GM12878 (cell line): ENCODE measurements at regions not wholly inside any gene's neighbourhood (a gene's known extent, or its start where the extent isn't known, plus 50 kb on each side); places are given as distances from the start of the nearest gene placed in this dataset.

Source experiments
- ATAC-seq: fragments of 200-7000 bp; cut with Tn5 transposase; 3 replicates; pipeline ENCODE4 v1.9.1; 2020; ENCODE audit warnings: mild to moderate bottlenecking, moderate library complexity
- BruUV-seq: library from RNA; stranded (reverse); fragments of 400-500 nt; replicated peaks from 2 replicates; lab custom pipeline; 2021; lab: Mats Ljungman, UMichigan
- CTCF ChIA-PET: fragments of 300-600 bp; sonication (Branson Sonifier 250); formaldehyde crosslinking; extraction: SDS; loops from one replicate; lab custom pipeline; 2021; ENCODE audit warnings: inconsistent platforms; lab: Yijun Ruan, JAX
- POLR2A ChIA-PET: fragments of 350-600 bp; formaldehyde crosslinking; extraction: SDS; loops from one replicate; lab custom pipeline; 2021; ENCODE audit warnings: inconsistent platforms; lab: Charles Lee
- RAD21 ChIA-PET: fragments of 300-600 bp; sonication (Branson Sonifier 250); formaldehyde crosslinking; loops from one replicate; lab custom pipeline; 2023; ENCODE audit warnings: antibody characterized with exemption; ENCODE audit not compliant: unreplicated experiment; lab: Charles Lee
- SMC1A ChIA-PET: fragments of 300-600 bp; sonication (Branson Sonifier 250); formaldehyde crosslinking; loops from one replicate; lab custom pipeline; 2023; ENCODE audit not compliant: unreplicated experiment, uncharacterized antibody; lab: Charles Lee
- DNase-seq: peaks from one replicate; pipeline ENCODE4 v3.0.0-alpha.2; 2011; ENCODE audit warnings: low read depth, low spot score
- FAIRE-seq: peaks from 3 replicates; lab custom pipeline; 2011; peaks lifted over from hg19 to GRCh38; lab: Jason Lieb, UNC
- H2AFZ ChIP-seq: 2 replicates; pipeline ENCODE4 v1.6.0; 2011; ENCODE audit warnings: low read depth, low read length, control low read depth; ENCODE audit not compliant: control insufficient read depth
- H3K27ac ChIP-seq: 2 replicates; pipeline ENCODE4 v1.5.1; 2011; ENCODE audit warnings: control low read depth; ENCODE audit not compliant: control insufficient read depth, insufficient read depth
- H3K27me3 ChIP-seq, 2 experiments: replicated peaks in 1 of 2; 2 replicates each; pipeline versions ENCODE4 v1.6.0 to v1.6.1; 2011; ENCODE audit warnings: low read length in 1 of 2; ENCODE audit not compliant: control insufficient read depth in 2 of 2, insufficient read depth in 2 of 2
- H3K36me3 ChIP-seq, 2 experiments: 2 replicates each; pipeline ENCODE4 v1.5.1; 2011; ENCODE audit warnings: low read length in 1 of 2; ENCODE audit not compliant: control insufficient read depth in 2 of 2, insufficient read depth in 2 of 2
- H3K4me1 ChIP-seq: 2 replicates; pipeline ENCODE4 v1.6.1; 2011; ENCODE audit warnings: mild to moderate bottlenecking, low read length, moderate library complexity, mixed read lengths; ENCODE audit not compliant: control insufficient read depth, insufficient read depth
- H3K4me2 ChIP-seq: 2 replicates; pipeline ENCODE4 v1.6.0; 2011; ENCODE audit warnings: control low read depth; ENCODE audit not compliant: control insufficient read depth, insufficient read depth
- H3K4me3 ChIP-seq: fragments of 200-600 bp; sonication (generic); 2 replicates; pipeline ENCODE4 v1.5.1; 2016
- H3K79me2 ChIP-seq: 2 replicates; pipeline ENCODE4 v1.6.0; 2011; ENCODE audit warnings: low read length; ENCODE audit not compliant: control insufficient read depth, insufficient read depth
- H3K9ac ChIP-seq: 2 replicates; pipeline ENCODE4 v1.8.0; 2011; ENCODE audit warnings: low read length, control low read depth, mixed read lengths; ENCODE audit not compliant: control insufficient read depth, insufficient read depth
- H3K9me3 ChIP-seq: replicated peaks from 3 replicates; pipeline ENCODE4 v1.5.1; 2011; ENCODE audit warnings: mild to moderate bottlenecking, low read length; ENCODE audit not compliant: control insufficient read depth, insufficient read depth
- H4K20me1 ChIP-seq: 2 replicates; pipeline ENCODE4 v1.6.0; 2011; ENCODE audit not compliant: control insufficient read depth, insufficient read depth
- ATF3 ChIP-seq: IDR thresholded peaks from 2 replicates; pipeline ENCODE4 v1.6.1; 2011; ENCODE audit warnings: low read depth, mild to moderate bottlenecking, low read length, moderate library complexity, borderline replicate concordance; ENCODE audit errors: extremely low read depth
- BCLAF1 ChIP-seq: fragments of 450-650 bp; IDR thresholded peaks from 2 replicates; pipeline ENCODE4 v1.6.1; 2017; ENCODE audit warnings: antibody characterized with exemption, mild to moderate bottlenecking, moderate library complexity
- FOS ChIP-seq: IDR thresholded peaks from 3 replicates; pipeline ENCODE4 v1.6.1; 2011; ENCODE audit warnings: borderline replicate concordance; ENCODE audit not compliant: insufficient read length; ENCODE audit errors: extremely low read depth
- HDAC6 ChIP-seq: fragments of 200-600 bp; sonication (generic); IDR thresholded peaks from one replicate; pipeline ENCODE4 v1.8.0; 2017; ENCODE audit warnings: antibody characterized with exemption; ENCODE audit not compliant: unreplicated experiment
- IRF5 ChIP-seq: fragments of 450-650 bp; IDR thresholded peaks from 2 replicates; pipeline ENCODE4 v1.6.1; 2017; ENCODE audit warnings: borderline replicate concordance
- JUND ChIP-seq: IDR thresholded peaks from 2 replicates; pipeline ENCODE4 v1.6.1; 2012; ENCODE audit warnings: low read depth, mild to moderate bottlenecking, low read length, improper control_type of control experiment, moderate library complexity
- POU2F2 ChIP-seq: IDR thresholded peaks from 3 replicates; pipeline ENCODE4 v1.6.1; 2011; ENCODE audit warnings: low read depth, mild to moderate bottlenecking, low read length, borderline replicate concordance
- SMAD5 ChIP-seq: IDR thresholded peaks from 2 replicates; pipeline ENCODE4 v1.6.1; 2016; ENCODE audit warnings: antibody characterized with exemption, low read depth
- TCF3 ChIP-seq: IDR thresholded peaks from 2 replicates; pipeline ENCODE4 v1.6.1; 2012; ENCODE audit warnings: low read depth, mild to moderate bottlenecking, low read length, borderline replicate concordance; ENCODE audit not compliant: insufficient read depth
- YY1 ChIP-seq: IDR thresholded peaks from 2 replicates; pipeline ENCODE4 v1.6.1; 2011; ENCODE audit warnings: low read depth, mild to moderate bottlenecking, low read length
- ZBTB11 ChIP-seq: fragments of 450-650 bp; formaldehyde crosslinking; IDR thresholded peaks from 2 replicates; pipeline ENCODE4 v1.5.0; 2022; ENCODE audit warnings: mild to moderate bottlenecking, missing genetic modification characterization
- ZNF687 ChIP-seq: fragments of 450-650 bp; IDR thresholded peaks from 2 replicates; pipeline ENCODE4 v1.6.1; 2017; ENCODE audit warnings: mild to moderate bottlenecking, moderate library complexity
- WGBS: methylation state at CpG from one replicate; pipeline ENCODE4 v1.1.6; 2016; ENCODE audit warnings: low lambda C conversion rate; ENCODE audit not compliant: insufficient replicate concordance, insufficient coverage; ENCODE audit errors: missing lambda C conversion rate; 5-methylcytosine and 5-hydroxymethylcytosine counted together
- in situ Hi-C: fragments of 300-500 bp; cut with MboI; formaldehyde crosslinking; loops from 9 replicates; pipeline ENCODE4 v1.14.3; 2018; ENCODE audit warnings: mixed read lengths
- intact Hi-C: fragments of 100-400 bp; cut with micrococcal nuclease; formaldehyde crosslinking; loops from one replicate; pipeline ENCODE4 v1.14.2; 2022; ENCODE audit not compliant: unreplicated experiment

- 5% methylated on average over 12 of the region's 12 CpGs for whole genome bisulfite sequencing
- Histone ChIP-seq H3K27me3 (peaks cover 0 to 4% of the 10 kb centered on the region in 2 experiments; a peak in 3 of 4 replicates), H3K4me3 (no peak overlapping the region), H3K4me2 (no peak overlapping the region), H2AFZ (no peak overlapping the region), H3K9ac (no peak overlapping the region), H4K20me1 (no peaks in the 10 kb centered on the region), H3K79me2 (no peaks in the 10 kb centered on the region), H3K36me3 (no peaks in the 10 kb centered on the region), H3K27ac (no peak overlapping the region), H3K9me3 (no peaks in the 10 kb centered on the region), H3K4me1 (no peaks in the 10 kb centered on the region)
- BruUV-seq = no TSS peak
- intact Hi-C loops (no loop called here), in situ Hi-C loops (no loop called here)
- ChIA-PET POLR2A (no interaction called here), SMC1A (no interaction called here), CTCF (no interaction called here), RAD21 (no interaction called here)
- DNase-seq (no peak), FAIRE-seq (no peak), ATAC-seq (no peak)
- TF ChIP-seq POU2F2 (no peak), SMAD5 (no peak), ZNF687 (no peak), TCF3 (no peak), HDAC6 (no peak), FOS (no peak), JUND (no peak), IRF5 (no peak), ZBTB11 (CRISPR knock-in tag) (no peak), BCLAF1 (no peak), YY1 (no peak), ATF3 (no peak)
Observed at GRCh38 chr4:3658530-3658913, 107.7 kb upstream of the ADRA2C start.
